Loucy (cell line): ENCODE measurements at regions not wholly inside any gene's neighbourhood (a gene's known extent, or its start where the extent isn't known, plus 50 kb on each side); places are given as distances from the start of the nearest gene placed in this dataset.

ENCODE experiments used
- H2AFZ ChIP-seq: fragments of 200-600 bp; sonication (generic); 2 replicates; pipeline ENCODE4 v1.6.0; 2016; ENCODE audit warnings: antibody characterized with exemption, mild to moderate bottlenecking, low read length, moderate library complexity
- H3F3A ChIP-seq: fragments of 200-600 bp; 2 replicates; pipeline ENCODE4 v1.6.0; 2016; ENCODE audit warnings: antibody characterized with exemption, low read depth, mild to moderate bottlenecking
- H3K27me3 ChIP-seq: fragments of 200-600 bp; sonication (generic); 2 replicates; pipeline ENCODE4 v1.6.1; 2014; ENCODE audit warnings: low read length, mild to moderate bottlenecking; ENCODE audit not compliant: insufficient read depth, poor library complexity, severe bottlenecking
- H3K36me3 ChIP-seq: fragments of 200-600 bp; sonication (generic); 2 replicates; pipeline ENCODE4 v1.6.1; 2016; ENCODE audit warnings: low read length; ENCODE audit not compliant: insufficient read depth
- H3K4me1 ChIP-seq: fragments of 200-600 bp; sonication (generic); 2 replicates; pipeline ENCODE4 v1.5.1; 2014; ENCODE audit warnings: low read length, mild to moderate bottlenecking; ENCODE audit not compliant: insufficient read depth, poor library complexity, severe bottlenecking
- H3K4me2 ChIP-seq: fragments of 200-600 bp; sonication (generic); 2 replicates; pipeline ENCODE4 v1.6.0; 2014; ENCODE audit warnings: antibody characterized with exemption, low read length, low read depth, mild to moderate bottlenecking; ENCODE audit not compliant: poor library complexity, severe bottlenecking
- H3K4me3 ChIP-seq: fragments of 200-600 bp; sonication (generic); 2 replicates; pipeline ENCODE4 v1.5.1; 2014; ENCODE audit warnings: low read length, mild to moderate bottlenecking, mixed read lengths; ENCODE audit not compliant: poor library complexity, severe bottlenecking
- H3K79me2 ChIP-seq: fragments of 200-600 bp; sonication (generic); 2 replicates; pipeline ENCODE4 v1.6.1; 2014; ENCODE audit warnings: low read length; ENCODE audit not compliant: insufficient read depth
- H3K9ac ChIP-seq: fragments of 200-600 bp; sonication (generic); 2 replicates; pipeline ENCODE4 v1.6.0; 2014; ENCODE audit warnings: mild to moderate bottlenecking, low read depth, low read length, moderate library complexity; ENCODE audit not compliant: poor library complexity, severe bottlenecking
- H3K9me2 ChIP-seq: fragments of 200-600 bp; sonication (generic); replicated peaks from 2 replicates; pipeline ENCODE4 v1.6.1; 2016; ENCODE audit warnings: low read depth, low read length, mixed read lengths
- H3K9me3 ChIP-seq: fragments of 200-600 bp; sonication (generic); 2 replicates; pipeline ENCODE4 v1.6.1; 2014; ENCODE audit warnings: mild to moderate bottlenecking, antibody characterized with exemption, low read length, low read depth; ENCODE audit not compliant: insufficient read depth
- H4K20me1 ChIP-seq: fragments of 200-600 bp; sonication (generic); 2 replicates; pipeline ENCODE4 v1.6.0; 2014; ENCODE audit warnings: antibody characterized with exemption, low read length, mild to moderate bottlenecking; ENCODE audit not compliant: insufficient read depth, poor library complexity, severe bottlenecking
- CTCF ChIP-seq: fragments of 200-600 bp; sonication (generic); conservative IDR thresholded peaks from 2 replicates; pipeline ENCODE4 v1.5.1; 2014; ENCODE audit warnings: mild to moderate bottlenecking, antibody characterized with exemption, low read length
- EZH2phosphoT487 ChIP-seq: fragments of 200-600 bp; IDR thresholded peaks from 2 replicates; pipeline ENCODE4 v1.6.1; 2018; ENCODE audit warnings: antibody characterized with exemption, mild to moderate bottlenecking, moderate library complexity, borderline replicate concordance

GRCh38 chr18:78685980-78686530 lies 293.6 kb upstream of the SALL3 start:
- no peaks in the 10 kb centered on the region for H3F3A ChIP-seq
- no peaks in the 10 kb centered on the region for H3K79me2 ChIP-seq
- no peaks in the 10 kb centered on the region for H3K4me1 ChIP-seq
- H3K27me3 ChIP-seq, result no peaks in the 10 kb centered on the region
- no peak overlapping the region for H3K9ac ChIP-seq
- H3K36me3 ChIP-seq, result no peaks in the 10 kb centered on the region
- H2AFZ ChIP-seq, result no peak overlapping the region
- no peaks in the 10 kb centered on the region for H3K9me2 ChIP-seq
- H3K4me2 ChIP-seq, result no peak overlapping the region
- H3K4me3 ChIP-seq, result no peak overlapping the region
- TF ChIP-seq EZH2phosphoT487 (no peak), CTCF (no peak)
- H3K9me3 ChIP-seq, result peaks cover 6% of the 10 kb centered on the region; the same call in 1 of the 2 replicates
- H4K20me1 ChIP-seq, result no peaks in the 10 kb centered on the region

GRCh38 chr18:78686976-78687685 lies 292.5 kb upstream of the SALL3 start:
- Histone ChIP-seq H4K20me1 (no peaks in the 10 kb centered on the region), H3K9me3 (peaks cover 6% of the 10 kb centered on the region; the same call in 1 of the 2 replicates), H3F3A (no peaks in the 10 kb centered on the region), H3K36me3 (no peaks in the 10 kb centered on the region), H3K9ac (no peak overlapping the region), H3K4me3 (no peak overlapping the region), H3K4me1 (no peaks in the 10 kb centered on the region), H3K9me2 (no peaks in the 10 kb centered on the region), H2AFZ (no peak overlapping the region), H3K79me2 (no peaks in the 10 kb centered on the region), H3K4me2 (no peak overlapping the region), H3K27me3 (no peaks in the 10 kb centered on the region)
- no peak for TF ChIP-seq EZH2phosphoT487
- no peak for TF ChIP-seq CTCF

GRCh38 chr18:78687736-78688135 lies 291.9 kb upstream of the SALL3 start:
- Histone ChIP-seq H2AFZ (no peak overlapping the region), H3K9me2 (no peaks in the 10 kb centered on the region), H3K27me3 (no peaks in the 10 kb centered on the region), H3K4me1 (no peaks in the 10 kb centered on the region), H3K9me3 (peaks cover 6% of the 10 kb centered on the region; the same call in 1 of the 2 replicates), H3K36me3 (no peaks in the 10 kb centered on the region), H3K4me2 (no peak overlapping the region), H3K9ac (no peak overlapping the region), H4K20me1 (no peaks in the 10 kb centered on the region), H3K79me2 (no peaks in the 10 kb centered on the region), H3F3A (no peaks in the 10 kb centered on the region), H3K4me3 (no peak overlapping the region)
- TF ChIP-seq CTCF, result no peak
- no peak for TF ChIP-seq EZH2phosphoT487
